ENCODE measurements at regions not wholly inside any gene's neighbourhood (a gene's known extent, or its start where the extent isn't known, plus 50 kb on each side); places are given as distances from the start of the nearest gene placed in this dataset.

- TF ChIP-seq CTCF (conservative IDR thresholded peaks at IDR 0.05; ENCODE audit: low read depth, low read length) = no peak
- no peak for DNase-seq (ENCODE audit: low read depth)
- H3K4me3 ChIP-seq (ENCODE audit: low read depth, low read length) = no peak overlapping the region
Measured at GRCh38 chr22:19593991-19594569, 69.9 kb upstream of the CLDN5 start.

DNA sequence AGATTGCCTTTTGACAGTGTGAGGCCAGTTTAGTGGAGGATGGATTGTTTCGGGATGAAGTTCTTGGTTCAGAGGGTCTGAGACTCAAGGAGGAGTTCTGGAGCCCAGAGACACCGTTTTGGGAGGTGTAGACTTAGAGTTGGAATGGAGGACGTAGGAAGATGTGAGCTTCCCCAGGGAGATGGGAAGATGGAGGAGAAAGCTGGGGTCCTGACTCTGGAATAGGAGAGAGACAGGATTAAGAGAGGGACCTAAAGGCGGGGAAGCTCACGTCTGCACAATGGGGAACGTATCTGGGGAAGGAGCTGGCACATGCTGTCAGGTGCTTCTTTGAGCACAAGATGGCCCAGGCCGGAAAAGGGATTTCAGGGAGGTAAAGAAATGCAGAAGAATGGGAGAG lies 71.3 kb upstream of the CLDN5 start:
- DNase-seq (ENCODE audit: low read depth) = no peak
- no peak overlapping the region for H3K4me3 ChIP-seq (ENCODE audit: low read depth, low read length)
- TF ChIP-seq CTCF (conservative IDR thresholded peaks at IDR 0.05; ENCODE audit: low read depth, low read length) = no peak

GRCh38 chr22:19596680-19597398 lies 72.6 kb upstream of the CLDN5 start:
- H3K4me3 ChIP-seq (ENCODE audit: low read depth, low read length) = no peak overlapping the region
- TF ChIP-seq CTCF (conservative IDR thresholded peaks at IDR 0.05; ENCODE audit: low read depth, low read length) = no peak
- DNase-seq (ENCODE audit: low read depth) = peak; percentile 84

DNA sequence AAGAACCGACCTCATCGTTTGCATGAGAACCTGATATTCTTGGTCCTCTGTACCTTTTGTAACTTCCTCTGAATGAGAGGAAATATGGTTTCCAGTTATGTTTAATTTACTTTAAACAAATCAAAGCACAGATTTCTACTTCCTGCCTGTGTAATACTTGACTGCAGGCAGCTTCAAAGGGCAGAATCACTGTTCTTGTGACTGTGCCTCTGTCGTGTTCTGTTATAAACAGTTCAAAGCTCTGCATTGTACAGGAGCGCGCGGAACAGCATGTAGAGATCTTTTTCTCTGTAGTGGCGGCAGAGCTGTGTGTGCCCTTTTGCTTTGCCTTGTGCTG lies 73.2 kb upstream of the CLDN5 start:
- TF ChIP-seq CTCF (conservative IDR thresholded peaks at IDR 0.05; ENCODE audit: low read depth, low read length) = no peak
- DNase-seq (ENCODE audit: low read depth) = no peak
- no peak overlapping the region for H3K4me3 ChIP-seq (ENCODE audit: low read depth, low read length)

DNA sequence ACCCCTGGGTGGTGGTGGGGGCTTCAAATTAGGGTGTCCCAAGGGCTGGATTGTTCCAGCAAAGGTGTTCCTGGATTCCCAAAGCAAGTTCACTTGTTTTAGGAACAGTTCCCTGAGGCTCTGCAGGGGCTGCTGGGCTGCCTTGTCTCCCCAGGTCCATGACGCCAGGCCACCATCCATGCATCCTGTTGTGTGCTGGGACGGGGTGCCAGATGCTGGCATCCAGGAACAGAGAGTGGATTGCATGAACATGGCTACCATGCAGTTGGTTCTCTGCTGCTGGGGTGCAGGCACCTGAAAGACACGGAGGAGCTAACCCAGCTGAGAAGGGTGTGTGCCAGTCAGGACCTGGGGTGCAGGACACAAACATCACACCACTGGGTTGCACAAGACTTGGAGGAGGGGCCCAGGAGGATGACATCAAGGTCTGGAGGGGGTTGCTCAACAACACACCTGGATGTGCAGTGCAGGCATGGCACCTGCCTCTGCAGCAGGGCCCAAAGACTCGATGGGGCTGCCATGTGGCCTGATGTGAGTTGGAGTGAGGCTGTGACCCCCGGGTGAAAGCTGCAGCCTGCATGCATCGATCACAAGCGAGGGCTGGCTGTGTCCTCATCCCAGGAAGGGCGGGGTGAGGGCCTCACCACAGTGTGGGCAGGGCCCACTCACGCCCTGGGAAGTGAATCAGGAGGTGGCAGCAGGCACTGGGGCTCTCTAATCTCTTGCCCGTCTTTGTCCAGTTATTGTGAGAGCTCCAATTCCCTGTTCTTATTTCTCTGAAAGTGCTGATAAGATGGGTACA lies 74.0 kb upstream of the CLDN5 start:
- no peak overlapping the region for H3K4me3 ChIP-seq (ENCODE audit: low read depth, low read length)
- TF ChIP-seq CTCF (conservative IDR thresholded peaks at IDR 0.05; ENCODE audit: low read depth, low read length) = no peak
- no peak for DNase-seq (ENCODE audit: low read depth)

- no peak for TF ChIP-seq CTCF (conservative IDR thresholded peaks at IDR 0.05; ENCODE audit: low read depth, low read length)
- no peak for DNase-seq (ENCODE audit: low read depth)
- no peak overlapping the region for H3K4me3 ChIP-seq (ENCODE audit: low read depth, low read length)
Measured at GRCh38 chr22:19599004-19599403, 74.8 kb upstream of the CLDN5 start.
